ENCODE measurements at regions not wholly inside any gene's neighbourhood (a gene's known extent, or its start where the extent isn't known, plus 50 kb on each side); places are given as distances from the start of the nearest gene placed in this dataset.
"Not testable (repeated sequence)": the region's sequence is repeated elsewhere in the genome, so short reads cannot be mapped to it uniquely, and the experiment has no call there.

GRCh38 chr6:154624038-154624599, 109.1 kb upstream of the SCAF8 start:
- TF ChIP-seq CTCF (conservative IDR thresholded peaks at IDR 0.05; ENCODE audit: low read depth, low read length) = no peak
- no peak for DNase-seq (ENCODE audit: low read depth)
- H3K4me3 ChIP-seq (ENCODE audit: low read depth, low read length) = no peak overlapping the region

GRCh38 chr6:154624727-154625126, 108.5 kb upstream of the SCAF8 start:
- not testable (repeated sequence) for H3K4me3 ChIP-seq (ENCODE audit: low read depth, low read length); DNase-seq (ENCODE audit: low read depth)

GRCh38 chr6:154625721-154626120, 107.5 kb upstream of the SCAF8 start:
- no peak for TF ChIP-seq CTCF (conservative IDR thresholded peaks at IDR 0.05; ENCODE audit: low read depth, low read length)

GRCh38 chr6:154629127-154629526, 104.1 kb upstream of the SCAF8 start:
- no peak overlapping the region for H3K4me3 ChIP-seq (ENCODE audit: low read depth, low read length)
- no peak for DNase-seq (ENCODE audit: low read depth)
- no peak for TF ChIP-seq CTCF (conservative IDR thresholded peaks at IDR 0.05; ENCODE audit: low read depth, low read length)

More at GRCh38 chr6:154625721-154626120, 107.5 kb upstream of the SCAF8 start:
- H3K4me3 ChIP-seq (ENCODE audit: low read depth, low read length) = no peak overlapping the region
- no peak for DNase-seq (ENCODE audit: low read depth)

- no peak overlapping the region for H3K4me3 ChIP-seq (ENCODE audit: low read depth, low read length)
- TF ChIP-seq CTCF (conservative IDR thresholded peaks at IDR 0.05; ENCODE audit: low read depth, low read length) = no peak
- no peak for DNase-seq (ENCODE audit: low read depth)
Measured at GRCh38 chr6:154632119-154632518, 101.1 kb upstream of the SCAF8 start.

GRCh38 chr6:154637392-154637791, 95.8 kb upstream of the SCAF8 start:
- DNase-seq (ENCODE audit: low read depth) = no peak
- H3K4me3 ChIP-seq (ENCODE audit: low read depth, low read length) = no peak overlapping the region
- no peak for TF ChIP-seq CTCF (conservative IDR thresholded peaks at IDR 0.05; ENCODE audit: low read depth, low read length)

GRCh38 chr6:154638369-154638768, 94.8 kb upstream of the SCAF8 start:
- TF ChIP-seq CTCF (conservative IDR thresholded peaks at IDR 0.05; ENCODE audit: low read depth, low read length) = no peak
- H3K4me3 ChIP-seq (ENCODE audit: low read depth, low read length) = no peak overlapping the region
- DNase-seq (ENCODE audit: low read depth) = no peak

GRCh38 chr6:154639196-154639595, 94.0 kb upstream of the SCAF8 start:
- H3K4me3 ChIP-seq (ENCODE audit: low read depth, low read length); DNase-seq (ENCODE audit: low read depth): not testable (repeated sequence)

All from epithelial cell of proximal tubule (primary cell).